ENCODE measurements at regions not wholly inside any gene's neighbourhood (a gene's known extent, or its start where the extent isn't known, plus 50 kb on each side); places are given as distances from the start of the nearest gene placed in this dataset.

GRCh38 chr18:47370052-47370451 lies 118.6 kb upstream of the SKOR2 start:
- no peak for TF ChIP-seq CTCF (conservative IDR thresholded peaks at IDR 0.05)
- TF ChIP-seq ZFX (IDR thresholded peaks at IDR 0.05) = no peak
